Smooth muscle cell (in vitro differentiated cells): ENCODE measurements at regions not wholly inside any gene's neighbourhood (a gene's known extent, or its start where the extent isn't known, plus 50 kb on each side); places are given as distances from the start of the nearest gene placed in this dataset.

ENCODE experiments used
- DNase-seq: peaks from one replicate; lab custom pipeline; 2025; ENCODE audit not compliant: unreplicated experiment; lab: John Stamatoyannopoulos, UW
- H2AFZ ChIP-seq: fragments of 200-600 bp; sonication (generic); 2 replicates; pipeline ENCODE4 v1.6.0; 2016; ENCODE audit warnings: antibody characterized with exemption, low read depth, mild to moderate bottlenecking
- H3F3A ChIP-seq: fragments of 200-600 bp; sonication (generic); 2 replicates; pipeline ENCODE4 v1.6.0; 2017; ENCODE audit warnings: antibody characterized with exemption, low read depth
- H3K27ac ChIP-seq: fragments of 200-600 bp; sonication (generic); 2 replicates; pipeline ENCODE4 v1.5.1; 2016; ENCODE audit warnings: low read depth, mild to moderate bottlenecking
- H3K27me3 ChIP-seq: fragments of 200-600 bp; sonication (generic); 2 replicates; pipeline ENCODE4 v1.6.1; 2016; ENCODE audit warnings: low read depth, mild to moderate bottlenecking
- H3K36me3 ChIP-seq: fragments of 200-600 bp; sonication (generic); 2 replicates; pipeline ENCODE4 v1.5.1; 2016; ENCODE audit warnings: low read depth
- H3K4me1 ChIP-seq: fragments of 200-600 bp; sonication (generic); 2 replicates; pipeline ENCODE4 v1.5.1; 2016; ENCODE audit warnings: low read depth
- H3K4me2 ChIP-seq: fragments of 200-600 bp; sonication (generic); 2 replicates; pipeline ENCODE4 v1.6.0; 2016; ENCODE audit warnings: mild to moderate bottlenecking
- H3K4me3 ChIP-seq: fragments of 200-600 bp; sonication (generic); 2 replicates; pipeline ENCODE4 v1.5.1; 2016; ENCODE audit warnings: mild to moderate bottlenecking
- H3K79me2 ChIP-seq: fragments of 200-600 bp; sonication (generic); 2 replicates; pipeline ENCODE4 v1.6.0; 2016; ENCODE audit warnings: low read depth, mild to moderate bottlenecking
- H3K9ac ChIP-seq: fragments of 200-600 bp; sonication (generic); 2 replicates; pipeline ENCODE4 v1.6.0; 2016; ENCODE audit warnings: low read depth
- H3K9me3 ChIP-seq: fragments of 200-600 bp; sonication (generic); replicated peaks from 2 replicates; pipeline ENCODE4 v1.5.1; 2016; ENCODE audit warnings: low read depth
- H4K20me1 ChIP-seq: fragments of 200-600 bp; sonication (generic); 2 replicates; pipeline ENCODE4 v1.6.0; 2016; ENCODE audit warnings: low read depth
- WGBS: methylation state at CpG from one replicate; pipeline ENCODE4 v1.1.7; 2016; ENCODE audit warnings: low lambda C conversion rate; 5-methylcytosine and 5-hydroxymethylcytosine counted together
- TF ChIP-seq, protein P1 (sequence below): fragments of 200-600 bp; sonication (generic); IDR thresholded peaks from 2 replicates; pipeline ENCODE4 v1.5.1; 2017; ENCODE audit warnings: borderline replicate concordance, mild to moderate bottlenecking, antibody characterized with exemption; ENCODE audit not compliant: insufficient read depth, poor library complexity, severe bottlenecking

DNA sequence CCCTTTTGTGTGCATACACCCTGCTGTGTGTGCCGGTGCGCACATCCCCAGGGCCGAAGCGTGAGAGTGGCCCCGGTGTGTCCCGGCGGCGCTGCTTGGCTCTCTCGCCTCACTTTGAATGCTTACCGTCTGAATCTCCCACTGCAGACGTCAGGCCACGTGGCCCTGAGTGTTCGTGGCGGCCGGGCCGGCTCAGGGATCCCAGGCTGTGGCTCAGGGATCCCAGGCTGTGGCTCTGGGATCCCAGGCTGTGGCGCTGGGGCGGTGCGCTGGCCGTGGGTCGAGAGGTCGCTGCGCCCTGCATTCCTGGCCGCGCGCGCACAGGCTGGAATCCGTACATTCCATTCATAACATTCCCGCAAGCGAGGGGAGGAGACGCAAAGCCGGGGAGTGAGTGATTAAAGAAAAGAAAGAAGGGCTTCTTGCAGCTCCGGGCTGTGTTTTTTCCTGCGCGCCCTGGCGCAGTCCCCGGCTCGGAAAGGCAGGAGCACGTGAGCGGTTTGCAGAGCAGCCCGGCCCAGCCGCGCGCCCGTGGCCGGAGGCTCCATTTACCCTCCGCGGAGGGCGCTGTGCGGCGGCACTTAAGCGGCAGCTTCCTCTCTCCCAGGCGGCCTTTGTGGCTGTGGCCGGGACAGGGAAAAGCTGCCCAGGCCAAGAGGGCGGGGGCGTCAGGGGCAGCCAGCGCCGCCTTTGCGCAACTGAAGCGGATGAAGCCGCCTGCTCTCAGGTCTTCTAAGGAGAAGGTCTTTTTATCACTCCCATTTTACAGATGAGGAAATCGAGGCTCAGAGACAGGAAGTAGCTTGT lies 87.0 kb upstream of the ALDH1L1 start:
- H3K4me3 ChIP-seq, result peak overlapping the region; percentile 52
- no peaks in the 10 kb centered on the region for H4K20me1 ChIP-seq
- H3K27me3 ChIP-seq, result no peaks in the 10 kb centered on the region
- peak overlapping the region; percentile 84 for H3K4me2 ChIP-seq
- DNase-seq, result no peak
- no peaks in the 10 kb centered on the region for H3K79me2 ChIP-seq
- H3K27ac ChIP-seq, result peak overlapping the region; percentile 37
- H3K9ac ChIP-seq, result peak overlapping the region; percentile 42
- peak overlapping the region; percentile 79 for H2AFZ ChIP-seq
- no peaks in the 10 kb centered on the region for H3K9me3 ChIP-seq
- no peaks in the 10 kb centered on the region for H3K36me3 ChIP-seq
- no peaks in the 10 kb centered on the region for H3K4me1 ChIP-seq
- TF ChIP-seq, protein P1, sequence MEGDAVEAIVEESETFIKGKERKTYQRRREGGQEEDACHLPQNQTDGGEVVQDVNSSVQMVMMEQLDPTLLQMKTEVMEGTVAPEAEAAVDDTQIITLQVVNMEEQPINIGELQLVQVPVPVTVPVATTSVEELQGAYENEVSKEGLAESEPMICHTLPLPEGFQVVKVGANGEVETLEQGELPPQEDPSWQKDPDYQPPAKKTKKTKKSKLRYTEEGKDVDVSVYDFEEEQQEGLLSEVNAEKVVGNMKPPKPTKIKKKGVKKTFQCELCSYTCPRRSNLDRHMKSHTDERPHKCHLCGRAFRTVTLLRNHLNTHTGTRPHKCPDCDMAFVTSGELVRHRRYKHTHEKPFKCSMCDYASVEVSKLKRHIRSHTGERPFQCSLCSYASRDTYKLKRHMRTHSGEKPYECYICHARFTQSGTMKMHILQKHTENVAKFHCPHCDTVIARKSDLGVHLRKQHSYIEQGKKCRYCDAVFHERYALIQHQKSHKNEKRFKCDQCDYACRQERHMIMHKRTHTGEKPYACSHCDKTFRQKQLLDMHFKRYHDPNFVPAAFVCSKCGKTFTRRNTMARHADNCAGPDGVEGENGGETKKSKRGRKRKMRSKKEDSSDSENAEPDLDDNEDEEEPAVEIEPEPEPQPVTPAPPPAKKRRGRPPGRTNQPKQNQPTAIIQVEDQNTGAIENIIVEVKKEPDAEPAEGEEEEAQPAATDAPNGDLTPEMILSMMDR, result peak; percentile 3
- WGBS, result 3% methylated on average over 62 of the region's 62 CpGs
- H3F3A ChIP-seq, result peaks cover 7% of the 10 kb centered on the region

DNA sequence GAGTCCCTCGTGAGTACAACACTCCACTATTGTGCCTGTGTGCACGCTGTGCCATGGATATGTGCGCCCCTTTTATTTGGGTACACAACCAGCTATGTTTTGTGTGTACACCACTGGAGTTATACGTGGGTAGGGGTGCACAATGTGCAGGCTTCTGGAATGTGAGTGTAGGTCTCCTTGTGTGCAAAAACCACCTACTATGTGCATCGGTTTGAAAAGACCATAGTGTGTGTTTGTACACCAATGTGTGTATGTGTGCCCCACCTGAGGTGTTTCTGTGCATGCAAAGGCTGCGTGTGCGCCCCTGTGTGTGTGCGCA lies 86.4 kb upstream of the ALDH1L1 start:
- WGBS, result 71% methylated on average over 8 of the region's 8 CpGs
- Histone ChIP-seq H2AFZ (peak overlapping the region; percentile 79), H3K4me3 (peak overlapping the region; percentile 52), H3K27me3 (no peaks in the 10 kb centered on the region), H3K9ac (no peak overlapping the region), H3K36me3 (no peaks in the 10 kb centered on the region), H3K27ac (peak overlapping the region; percentile 37), H3K9me3 (no peaks in the 10 kb centered on the region), H3K79me2 (no peaks in the 10 kb centered on the region), H4K20me1 (no peaks in the 10 kb centered on the region), H3F3A (peaks cover 7% of the 10 kb centered on the region), H3K4me1 (no peaks in the 10 kb centered on the region), H3K4me2 (peak overlapping the region; percentile 84)
- TF ChIP-seq, protein P1, result no peak
- DNase-seq, result no peak

DNA sequence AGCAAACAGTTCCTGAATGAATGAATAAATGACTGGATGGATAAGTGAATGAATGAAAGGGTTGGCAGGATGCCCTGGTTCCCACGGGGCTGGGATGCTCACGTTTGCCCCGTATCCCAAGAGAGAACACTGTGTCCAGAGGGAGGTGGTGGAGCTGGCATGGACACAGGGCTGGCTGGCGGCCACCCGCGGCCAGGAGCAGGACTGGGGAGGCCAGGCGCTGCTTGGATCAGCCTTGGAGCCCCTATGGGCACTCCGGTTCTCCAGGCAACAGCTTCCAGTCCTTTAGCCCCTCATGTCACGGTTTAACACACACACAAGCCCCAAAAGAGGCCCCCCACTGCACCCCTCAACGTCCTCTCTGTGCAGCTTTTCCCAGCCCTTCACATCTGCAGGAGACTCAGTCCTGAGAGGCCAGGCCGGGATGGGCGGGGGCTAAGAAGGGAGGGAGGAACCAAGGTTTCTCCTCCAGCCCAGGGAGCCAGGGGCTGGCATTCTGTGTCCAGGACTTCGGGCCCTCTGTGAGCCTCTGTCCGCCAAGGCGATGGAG lies 86.0 kb upstream of the ALDH1L1 start:
- 75% methylated on average over 14 of the region's 15 CpGs for WGBS
- H3K4me1 ChIP-seq, result no peaks in the 10 kb centered on the region
- no peaks in the 10 kb centered on the region for H4K20me1 ChIP-seq
- H3K36me3 ChIP-seq, result no peaks in the 10 kb centered on the region
- TF ChIP-seq, protein P1, result no peak
- no peak for DNase-seq
- H3F3A ChIP-seq, result peaks cover 7% of the 10 kb centered on the region
- no peak overlapping the region for H3K4me2 ChIP-seq
- H3K9ac ChIP-seq, result no peak overlapping the region
- no peak overlapping the region for H2AFZ ChIP-seq
- H3K4me3 ChIP-seq, result no peak overlapping the region
- H3K9me3 ChIP-seq, result no peaks in the 10 kb centered on the region
- H3K27ac ChIP-seq, result no peak overlapping the region
- no peaks in the 10 kb centered on the region for H3K79me2 ChIP-seq
- H3K27me3 ChIP-seq, result no peaks in the 10 kb centered on the region

DNA sequence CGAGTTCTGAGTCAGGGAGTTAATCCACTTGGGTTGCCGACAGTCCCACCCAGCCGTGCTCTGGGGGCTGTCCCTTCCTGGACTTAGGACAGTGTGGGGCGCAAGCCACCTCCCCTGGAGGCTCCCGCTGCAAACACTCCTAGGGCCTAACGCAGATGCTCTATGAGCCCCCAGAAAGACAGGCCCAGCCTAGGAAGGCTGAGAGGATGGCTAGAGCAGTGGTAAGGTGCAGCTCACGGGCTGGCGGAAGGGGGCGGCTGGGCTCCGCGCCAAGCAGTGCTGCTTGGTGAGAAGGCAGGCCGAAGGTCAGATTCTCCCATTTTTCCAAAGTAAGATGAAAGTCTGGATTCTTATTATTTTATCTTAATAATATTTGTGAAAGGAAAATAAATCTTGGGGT lies 84.6 kb upstream of the ALDH1L1 start:
- TF ChIP-seq, protein P1, result no peak
- H3K27me3 ChIP-seq, result no peaks in the 10 kb centered on the region
- DNase-seq, result no peak
- H3K36me3 ChIP-seq, result no peaks in the 10 kb centered on the region
- H3K9ac ChIP-seq, result no peak overlapping the region
- peaks cover 7% of the 10 kb centered on the region for H3F3A ChIP-seq
- no peak overlapping the region for H3K4me2 ChIP-seq
- no peak overlapping the region for H3K4me3 ChIP-seq
- WGBS, result 86% methylated on average over 12 of the region's 12 CpGs
- H3K9me3 ChIP-seq, result no peaks in the 10 kb centered on the region
- H2AFZ ChIP-seq, result no peak overlapping the region
- H3K4me1 ChIP-seq, result no peaks in the 10 kb centered on the region
- no peaks in the 10 kb centered on the region for H3K79me2 ChIP-seq
- no peaks in the 10 kb centered on the region for H4K20me1 ChIP-seq
- H3K27ac ChIP-seq, result no peak overlapping the region
